ENCODE measurements at regions not wholly inside any gene's neighbourhood (a gene's known extent, or its start where the extent isn't known, plus 50 kb on each side); places are given as distances from the start of the nearest gene placed in this dataset.

- H3K27me3 ChIP-seq: no peaks in the 10 kb centered on the region
- intact Hi-C loops (cut with DNase I): no loop called here
- no peak overlapping the region for H3K27ac ChIP-seq
Measured at GRCh38 chr13:74024314-74024713, 109.9 kb downstream of the KLF12 start.

DNA sequence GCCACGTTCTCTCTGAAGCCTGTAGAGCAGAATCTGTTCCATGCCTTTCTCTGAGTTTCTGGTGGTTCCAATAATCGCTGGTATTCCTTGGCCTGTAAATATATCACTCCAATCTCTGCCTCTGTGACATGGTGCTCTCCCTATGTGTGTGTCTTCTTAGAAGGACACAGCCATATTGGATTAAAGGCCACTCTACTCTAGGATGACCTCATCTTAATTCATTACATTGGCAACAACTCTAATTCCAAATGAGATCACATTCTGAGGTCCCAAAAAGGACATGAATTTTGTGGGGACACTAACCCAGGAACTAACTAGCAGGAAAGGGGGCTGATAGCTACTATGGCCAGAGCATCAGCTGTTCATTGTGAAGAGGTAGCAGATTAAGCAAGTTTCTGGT, 110.7 kb downstream of the KLF12 start:
- DNase-seq: no peak
- Histone ChIP-seq H3K27ac (no peak overlapping the region), H3K9me3 (no peaks in the 10 kb centered on the region), H3K27me3 (no peaks in the 10 kb centered on the region), H3K36me3 (no peaks in the 10 kb centered on the region), H3K4me1 (no peaks in the 10 kb centered on the region), H3K4me3 (no peak overlapping the region)
- no peak for TF ChIP-seq CTCF (IDR thresholded peaks at IDR 0.05)
- ATAC-seq: no peak
- intact Hi-C loops (cut with DNase I): no loop called here

More at GRCh38 chr13:74024314-74024713, 109.9 kb downstream of the KLF12 start:
- no peak overlapping the region for H3K4me3 ChIP-seq
- H3K9me3 ChIP-seq: no peaks in the 10 kb centered on the region
- no peaks in the 10 kb centered on the region for H3K4me1 ChIP-seq
- H3K36me3 ChIP-seq: no peaks in the 10 kb centered on the region
- no peak for ATAC-seq
- no peak for DNase-seq
- no peak for TF ChIP-seq CTCF (IDR thresholded peaks at IDR 0.05)

GRCh38 chr13:74021505-74021904, 112.7 kb downstream of the KLF12 start:
- Histone ChIP-seq H3K4me1 (no peaks in the 10 kb centered on the region), H3K27me3 (no peaks in the 10 kb centered on the region), H3K9me3 (no peaks in the 10 kb centered on the region), H3K36me3 (no peaks in the 10 kb centered on the region), H3K27ac (no peak overlapping the region), H3K4me3 (no peak overlapping the region)
- intact Hi-C loops (cut with DNase I): no loop called here
- TF ChIP-seq CTCF (IDR thresholded peaks at IDR 0.05): no peak
- ATAC-seq (no peak), DNase-seq (no peak)

DNA sequence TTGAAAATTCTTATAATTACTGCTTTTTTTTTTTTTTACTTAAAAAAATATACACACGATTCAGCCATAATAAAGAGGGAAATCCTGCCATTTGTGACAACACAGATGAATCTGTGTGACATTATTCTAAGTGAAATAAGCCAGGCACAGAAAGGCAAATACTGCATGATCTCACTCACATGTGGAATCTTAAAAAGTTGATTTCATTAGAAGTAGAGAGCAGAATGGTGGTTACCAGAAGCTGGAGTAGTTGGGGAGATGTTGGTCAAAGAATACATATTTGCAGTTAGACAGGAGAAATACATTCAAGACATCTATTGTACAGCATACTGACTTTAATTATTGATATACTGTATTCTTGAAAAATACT, 116.2 kb downstream of the KLF12 start:
- H3K4me1 ChIP-seq: no peaks in the 10 kb centered on the region
- H3K4me3 ChIP-seq: no peak overlapping the region
- H3K27ac ChIP-seq: no peak overlapping the region
- no peaks in the 10 kb centered on the region for H3K9me3 ChIP-seq
- ATAC-seq: no peak
- no peaks in the 10 kb centered on the region for H3K36me3 ChIP-seq
- H3K27me3 ChIP-seq: no peaks in the 10 kb centered on the region
- no peak for DNase-seq
- intact Hi-C loops (cut with DNase I): no loop called here
- TF ChIP-seq CTCF (IDR thresholded peaks at IDR 0.05): no peak

GRCh38 chr13:74017301-74018061, 116.7 kb downstream of the KLF12 start:
- Histone ChIP-seq H3K27ac (no peak overlapping the region), H3K27me3 (no peaks in the 10 kb centered on the region), H3K36me3 (no peaks in the 10 kb centered on the region), H3K4me1 (no peaks in the 10 kb centered on the region), H3K4me3 (no peak overlapping the region), H3K9me3 (no peaks in the 10 kb centered on the region)
- DNase-seq (no peak), ATAC-seq (no peak)
- intact Hi-C loops (cut with DNase I): no loop called here
- no peak for TF ChIP-seq CTCF (IDR thresholded peaks at IDR 0.05)

DNA sequence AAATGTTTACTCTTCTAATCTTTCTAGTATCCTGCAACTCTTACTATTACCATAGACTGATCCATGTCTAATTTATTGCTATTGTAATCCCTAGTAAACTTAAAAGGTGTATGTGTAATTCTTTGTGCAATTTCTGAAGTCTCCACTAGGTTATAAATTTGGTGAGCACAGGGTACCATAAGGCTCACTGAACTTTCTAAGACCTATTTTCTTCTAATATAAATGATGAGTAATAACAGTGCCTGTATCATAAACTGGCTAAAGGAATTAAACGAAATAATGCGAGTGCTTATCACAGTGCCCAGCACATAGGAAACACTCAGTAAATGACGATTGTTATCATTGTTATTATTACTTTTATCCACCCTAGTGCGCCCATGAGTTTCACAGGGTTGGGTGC, 119.1 kb downstream of the KLF12 start:
- Histone ChIP-seq H3K9me3 (no peaks in the 10 kb centered on the region), H3K4me3 (no peak overlapping the region), H3K4me1 (no peaks in the 10 kb centered on the region), H3K27ac (no peak overlapping the region), H3K36me3 (no peaks in the 10 kb centered on the region), H3K27me3 (no peaks in the 10 kb centered on the region)
- TF ChIP-seq CTCF (IDR thresholded peaks at IDR 0.05): peak; percentile 13
- intact Hi-C loops (cut with DNase I): no loop called here
- ATAC-seq (no peak), DNase-seq (no peak)

All from upper lobe of right lung (tissue), 1 donor.